HPDE6-E6E7 (cell line): ENCODE measurements at regions not wholly inside any gene's neighbourhood (a gene's known extent, or its start where the extent isn't known, plus 50 kb on each side); places are given as distances from the start of the nearest gene placed in this dataset.

Source experiments
- DNase-seq: peaks from one replicate; pipeline ENCODE4 v3.0.0; 2011; ENCODE audit warnings: missing footprints; ENCODE audit errors: extremely low spot score

DNA sequence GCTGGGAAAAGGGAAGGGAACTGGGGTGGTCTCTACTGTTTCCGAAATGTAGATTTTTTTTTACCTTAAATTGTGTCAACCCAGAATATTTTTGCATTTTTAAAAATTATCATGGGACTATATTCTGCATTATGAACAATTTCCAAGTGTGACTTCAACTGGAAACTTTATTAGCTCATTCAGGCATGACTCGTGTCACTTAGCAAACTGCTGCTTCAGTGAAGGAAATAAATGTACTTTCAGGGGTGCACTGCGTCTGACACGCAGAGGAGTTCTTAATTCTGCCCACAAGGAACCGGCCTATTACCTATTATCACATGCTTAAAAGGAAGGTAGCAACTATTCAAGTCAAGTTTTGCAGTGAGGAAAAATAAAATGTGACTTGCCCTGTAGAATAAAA is 291.3 kb upstream of the PRDM1 start:
- no peak for DNase-seq

DNA sequence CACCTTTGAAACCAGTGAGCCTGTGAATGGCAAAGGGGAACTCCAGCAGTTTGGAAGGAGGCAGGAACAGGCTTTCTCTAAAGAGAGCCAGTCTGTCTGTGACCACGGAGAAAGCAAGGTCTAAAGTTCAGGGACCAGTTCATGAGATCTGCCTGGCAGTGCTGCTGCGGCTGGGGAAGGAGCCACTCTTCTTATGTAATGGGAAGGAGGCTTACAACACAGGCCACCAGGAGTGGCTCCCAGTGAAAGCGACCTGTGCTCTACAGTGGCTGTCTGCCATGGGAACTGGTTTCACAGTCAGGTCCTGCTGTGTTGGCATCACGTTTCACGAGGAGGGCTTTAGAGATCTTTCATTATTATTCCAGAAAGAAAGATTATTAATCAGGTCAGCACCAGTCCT is 291.9 kb upstream of the PRDM1 start:
- no peak for DNase-seq

- DNase-seq, result no peak
Measured at GRCh38 chr6:105793130-105793529, 293.0 kb upstream of the PRDM1 start.

DNA sequence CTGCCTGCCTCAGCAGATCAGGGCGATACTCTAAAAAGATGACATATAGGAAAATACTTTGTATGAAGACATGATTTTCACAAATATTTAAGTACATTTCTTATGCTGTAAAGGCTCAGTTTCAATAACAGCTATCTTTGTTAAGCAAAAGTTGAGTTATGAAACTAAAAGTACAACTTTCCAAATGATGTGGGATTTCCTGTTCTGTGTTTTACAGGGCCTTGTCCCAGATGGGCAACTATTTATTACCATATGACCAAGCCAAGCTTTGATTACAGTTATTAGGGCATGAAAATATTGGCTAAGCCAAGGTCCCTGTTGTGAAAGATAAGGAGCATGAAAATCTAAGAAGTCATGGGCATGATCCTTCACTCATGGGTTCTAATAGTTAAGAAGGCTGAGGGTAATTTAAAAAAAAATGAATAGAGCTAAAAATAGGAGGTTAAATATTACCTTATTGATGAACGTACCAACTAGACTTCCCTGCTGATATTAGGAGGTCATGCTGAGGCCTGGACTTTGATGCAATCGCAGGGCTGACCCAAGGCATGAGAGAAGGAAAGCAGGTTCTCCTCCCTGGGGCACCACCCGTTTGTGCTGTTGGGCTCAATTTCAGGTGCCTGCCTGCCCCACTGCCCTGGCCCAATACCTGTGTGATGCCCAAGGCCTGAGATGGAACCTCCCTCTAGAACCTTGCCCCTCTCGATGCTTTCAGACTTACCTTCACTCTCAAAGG is 294.4 kb upstream of the PRDM1 start:
- no peak for DNase-seq

GRCh38 chr6:105791179-105791578 is 295.0 kb upstream of the PRDM1 start:
- no peak for DNase-seq

DNA sequence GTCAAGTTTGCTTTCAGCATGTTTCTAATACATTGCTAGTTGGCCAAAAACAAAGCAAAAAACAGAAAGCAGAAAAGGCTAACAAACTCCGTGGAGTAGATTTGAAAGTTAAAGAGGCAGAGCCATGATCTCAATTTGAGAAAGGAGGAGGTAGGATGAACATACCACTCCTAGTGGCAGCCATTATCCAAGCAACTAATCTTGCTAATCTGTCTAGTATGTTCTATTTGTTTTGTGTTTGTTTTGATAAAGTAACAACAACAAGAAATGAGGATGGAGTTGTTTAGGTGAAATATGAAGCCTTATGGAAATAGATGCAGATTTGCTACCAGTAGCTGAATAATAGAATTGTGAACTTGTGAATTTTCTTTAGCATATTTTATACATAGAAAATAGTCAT is 295.5 kb upstream of the PRDM1 start:
- no peak for DNase-seq

DNA sequence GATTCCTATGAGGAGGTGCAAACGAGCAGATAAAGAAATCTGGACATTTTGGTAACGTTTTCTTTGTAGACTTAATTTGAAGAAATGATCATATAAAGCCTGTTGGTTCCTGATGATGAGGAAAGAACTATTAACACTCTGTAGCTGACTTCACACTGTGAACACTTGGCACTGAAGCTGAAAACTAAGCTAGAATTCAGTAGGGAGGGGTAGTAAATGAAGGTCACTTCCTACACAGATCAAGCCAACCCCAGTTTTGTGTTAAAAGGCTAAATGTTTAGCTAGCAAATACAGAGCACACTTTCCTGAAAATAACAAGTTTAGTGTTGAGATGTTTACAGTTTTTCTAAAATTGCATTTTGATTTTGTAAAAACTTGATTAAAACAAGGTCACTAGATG is 296.2 kb upstream of the PRDM1 start:
- DNase-seq, result no peak

DNA sequence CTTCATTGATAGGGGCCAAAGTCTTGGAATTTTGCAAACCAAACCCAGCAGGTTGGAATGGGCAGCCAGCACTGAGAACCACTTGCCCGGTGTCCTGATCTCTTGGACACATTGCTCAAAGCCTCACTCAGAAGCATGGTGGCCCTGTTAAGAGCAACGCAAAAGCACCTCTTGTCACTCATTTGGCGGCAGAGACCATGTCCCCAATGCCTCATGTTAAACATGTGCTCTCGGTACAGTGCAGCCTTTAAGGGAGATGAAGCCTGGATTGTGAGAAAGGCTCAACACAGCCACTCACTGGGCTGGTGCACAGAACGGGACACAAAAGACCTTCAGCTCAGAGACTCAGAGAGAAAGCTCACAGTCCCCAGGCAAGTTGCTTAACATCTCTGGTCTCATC is 298.4 kb upstream of the PRDM1 start:
- no peak for DNase-seq

DNA sequence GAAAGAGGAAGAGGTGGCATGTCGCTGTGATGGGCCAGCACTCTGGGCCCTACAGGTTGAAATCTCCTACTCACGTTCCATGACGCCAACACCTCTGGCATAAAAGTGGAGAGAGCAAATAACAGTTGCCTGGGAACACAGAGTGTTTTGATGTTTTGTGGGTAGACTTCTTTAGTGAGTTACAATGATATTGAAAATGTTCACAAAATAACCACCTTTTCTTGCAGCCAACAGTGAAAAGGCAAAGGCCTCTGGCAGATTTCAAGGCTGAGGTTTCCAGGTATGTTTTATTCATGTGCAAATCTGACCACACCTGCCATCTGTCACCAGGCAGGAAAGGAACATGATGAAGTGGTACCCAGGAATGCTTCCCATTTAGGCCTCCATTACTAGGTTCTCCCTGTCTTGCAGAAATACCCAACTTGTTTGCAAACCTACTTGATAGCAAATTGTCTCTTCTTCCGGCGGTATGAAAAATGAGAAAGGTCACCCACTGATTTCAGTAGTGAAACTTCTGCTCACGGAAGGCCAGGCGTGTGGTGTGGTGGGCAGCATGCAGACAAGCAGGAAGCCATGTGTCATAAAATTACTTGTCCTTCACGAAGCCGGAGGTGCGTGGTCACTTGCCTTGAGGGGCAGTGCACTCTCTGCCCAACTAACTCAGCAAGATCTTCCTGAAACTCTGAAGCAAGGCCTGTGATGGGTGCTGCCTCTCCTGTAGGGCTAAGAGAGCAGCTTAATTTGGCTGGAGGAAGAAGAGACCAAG is 299.1 kb upstream of the PRDM1 start:
- no peak for DNase-seq

GRCh38 chr6:105786449-105786848 is 299.7 kb upstream of the PRDM1 start:
- DNase-seq, result no peak

- no peak for DNase-seq
Measured at GRCh38 chr6:105785066-105785811, 300.9 kb upstream of the PRDM1 start.

GRCh38 chr6:105784179-105784578 is 302.0 kb upstream of the PRDM1 start:
- DNase-seq, result no peak

DNA sequence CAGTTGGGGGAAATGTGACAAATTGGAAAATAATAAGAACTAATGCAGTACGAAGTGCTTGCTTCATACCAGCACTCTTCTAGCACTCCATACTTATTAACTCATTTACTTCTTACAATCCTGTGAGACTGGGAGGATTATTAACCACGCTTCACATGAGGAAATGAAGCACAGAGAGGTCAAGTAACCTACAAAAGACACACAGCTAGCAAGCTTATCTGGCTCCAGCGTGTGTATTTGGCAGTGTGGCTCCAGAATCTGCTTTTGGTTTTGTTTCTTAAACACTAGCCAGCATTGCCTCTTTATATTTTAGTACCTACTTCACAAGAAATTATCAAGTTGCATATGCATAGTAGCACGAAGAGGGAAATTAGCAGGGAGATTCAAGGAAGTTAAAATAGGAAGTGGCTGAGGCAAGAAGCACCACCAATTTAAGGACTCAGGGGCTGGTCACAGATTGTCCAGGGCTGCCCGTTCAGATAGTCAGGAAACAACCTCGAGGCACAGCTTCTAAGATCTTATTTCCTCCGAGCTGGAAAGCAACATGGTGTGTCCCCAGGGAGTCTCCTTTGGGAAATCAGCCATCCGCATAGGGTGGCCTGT is 302.7 kb upstream of the PRDM1 start:
- DNase-seq, result no peak

DNA sequence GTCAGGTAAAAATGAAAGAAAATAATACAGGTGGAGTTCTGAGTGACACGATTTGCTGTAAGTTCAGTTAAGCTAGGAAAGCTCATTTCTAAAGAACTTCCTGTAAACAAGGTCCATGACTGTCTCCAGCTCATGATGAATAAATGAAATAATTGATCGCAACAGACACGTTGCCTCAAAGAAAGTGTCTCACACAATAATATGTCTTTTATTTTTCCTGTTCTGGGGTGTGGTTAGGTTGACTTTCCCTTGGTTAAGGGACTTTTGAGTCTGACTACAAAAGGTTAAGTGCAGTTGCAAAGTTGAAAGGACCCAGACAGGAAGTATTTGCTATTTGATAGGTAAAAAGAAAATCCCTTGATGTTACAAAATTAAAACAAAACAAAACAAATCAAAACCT is 304.2 kb upstream of the PRDM1 start:
- DNase-seq, result no peak

DNA sequence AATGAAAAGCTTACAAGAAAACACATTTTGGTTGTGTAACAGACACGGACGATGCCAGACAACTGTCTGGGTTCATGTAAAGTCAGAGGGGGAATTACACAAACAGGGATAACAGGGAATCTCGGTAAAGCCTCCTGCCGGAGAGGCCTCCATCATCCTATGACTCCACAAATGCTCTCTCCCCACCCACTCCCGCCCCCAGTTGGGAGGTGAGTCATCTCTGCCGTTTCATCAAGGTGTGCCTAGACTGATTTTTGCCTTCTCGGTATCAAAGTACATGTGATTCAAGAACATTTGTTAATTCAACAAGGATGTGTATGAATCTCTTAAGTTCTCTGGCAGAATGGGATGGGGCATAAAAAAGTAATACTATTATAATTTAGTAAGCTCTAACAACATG is 304.9 kb upstream of the PRDM1 start:
- DNase-seq, result peak; percentile 71

DNA sequence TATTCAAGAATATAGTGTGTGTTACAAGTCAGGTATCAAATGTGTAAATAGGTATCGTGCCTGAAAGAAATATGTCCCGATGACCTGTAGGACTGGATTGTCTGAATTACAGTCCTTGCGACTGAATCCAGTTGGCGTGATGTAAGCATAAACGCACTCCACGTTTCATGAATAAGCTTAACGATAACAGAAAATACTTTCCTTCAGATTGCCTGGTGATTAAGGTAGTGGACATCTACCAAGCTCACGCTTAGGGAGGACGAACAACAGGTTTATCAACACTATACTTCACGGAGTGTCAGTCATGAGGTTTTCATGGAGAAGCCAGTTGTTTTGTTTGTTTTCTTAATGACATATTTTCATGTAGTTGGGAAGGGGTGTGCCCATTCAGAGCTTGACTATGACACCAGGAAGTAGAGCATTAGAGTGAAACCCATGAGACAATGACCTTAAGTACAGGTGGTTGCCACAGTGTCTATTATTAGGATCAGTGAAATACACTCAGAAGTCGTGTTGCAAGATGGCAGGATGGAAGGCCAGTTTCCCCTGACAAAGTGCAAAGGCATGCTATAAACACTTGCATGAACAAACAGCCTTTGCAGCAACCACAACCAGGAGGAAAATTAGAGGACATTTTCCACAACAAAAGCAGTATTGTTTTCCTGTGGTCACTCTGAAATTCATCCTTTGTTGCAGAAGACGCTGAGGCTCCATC is 305.8 kb upstream of the PRDM1 start:
- no peak for DNase-seq

DNA sequence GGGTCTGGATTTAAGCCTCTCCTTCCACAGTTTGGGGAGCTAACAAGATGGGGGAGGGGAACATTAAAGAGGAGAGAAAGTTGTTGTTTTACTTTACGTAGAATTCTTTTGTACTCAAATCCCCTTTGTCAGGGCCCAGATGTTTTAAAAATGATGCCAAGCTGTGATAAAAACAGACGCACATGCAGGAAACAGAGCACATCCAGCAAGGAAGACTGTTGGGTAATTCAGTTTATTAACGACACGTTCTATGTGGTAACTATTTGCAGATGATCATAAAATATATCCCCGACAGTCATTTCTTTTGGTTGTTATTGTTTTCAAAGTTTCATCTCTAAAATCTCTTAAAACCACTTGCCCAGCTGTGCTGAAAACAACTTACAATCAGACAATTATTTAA is 307.0 kb upstream of the PRDM1 start:
- no peak for DNase-seq

DNA sequence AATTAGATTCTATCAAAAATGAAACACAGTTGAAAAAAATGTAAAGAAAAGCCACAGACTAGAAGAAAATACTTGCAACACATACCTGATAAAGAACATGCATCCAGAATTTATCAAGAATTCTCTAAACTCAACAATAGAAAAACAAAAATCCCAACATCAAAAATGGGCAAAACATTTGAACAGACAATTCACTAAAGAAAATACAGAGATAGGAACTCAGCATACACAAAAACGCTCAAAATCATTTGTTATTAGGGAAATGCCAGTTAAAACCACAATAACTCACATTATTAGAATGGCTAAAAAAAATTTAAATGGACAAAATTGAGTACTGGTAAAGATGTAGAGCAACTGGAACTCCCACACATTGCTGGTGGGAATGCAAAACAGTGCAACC is 311.0 kb upstream of the PRDM1 start:
- DNase-seq, result no peak

- no peak for DNase-seq
Measured at GRCh38 chr6:105774247-105774646, 311.9 kb upstream of the PRDM1 start.

DNA sequence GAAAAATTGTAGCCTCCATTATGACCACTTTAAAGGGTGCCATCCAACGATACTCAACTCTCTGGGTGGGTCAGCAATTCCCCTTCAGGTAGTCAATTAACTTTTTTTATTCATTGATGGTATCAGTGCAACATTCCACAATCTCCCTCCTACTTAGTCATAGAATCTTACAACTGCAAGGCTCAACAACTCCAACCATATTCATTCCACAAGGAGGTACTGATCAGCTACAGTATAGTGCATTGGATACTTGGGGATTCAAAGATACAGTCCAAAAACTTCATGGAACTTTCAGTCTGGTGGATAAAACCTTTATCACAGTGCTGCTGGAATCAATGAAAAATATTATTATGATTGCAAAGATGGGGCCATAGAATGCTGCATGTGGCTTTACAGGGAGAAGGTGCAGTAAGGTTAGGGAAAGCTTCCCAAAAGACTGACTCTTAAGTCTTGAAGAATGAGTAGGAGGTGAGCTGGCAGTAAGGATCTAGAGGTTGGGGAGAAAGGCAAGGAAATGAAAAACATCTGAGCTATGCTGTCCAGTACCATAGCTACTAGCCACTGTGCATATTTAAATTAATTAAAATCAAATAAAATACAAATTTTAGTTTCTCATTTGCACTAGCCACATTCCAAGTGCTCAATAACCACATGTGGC is 314.7 kb upstream of the PRDM1 start:
- DNase-seq, result no peak

GRCh38 chr6:105769987-105770386 is 316.1 kb upstream of the PRDM1 start:
- peak; percentile 49 for DNase-seq
